Fibroblast of lung (primary cell): ENCODE measurements at regions not wholly inside any gene's neighbourhood (a gene's known extent, or its start where the extent isn't known, plus 50 kb on each side); places are given as distances from the start of the nearest gene placed in this dataset.

Experiments used
- CTCF ChIP-seq, 2 donors: IDR thresholded peaks in 1 of 2; conservative IDR thresholded peaks in 1 of 2; 1 replicate in 1 of 2; 2 replicates in 1 of 2; pipeline ENCODE4 v1.5.1; 2011 to 2012; ENCODE audit warnings: low read length in 2 of 2, control low read depth in 1 of 2, inconsistent platforms in 1 of 2, low read depth in 1 of 2, mild to moderate bottlenecking in 1 of 2
- EZH2 ChIP-seq: IDR thresholded peaks from 2 replicates; pipeline ENCODE4 v1.5.1; 2012; ENCODE audit warnings: low read length, control low read depth, mild to moderate bottlenecking; ENCODE audit errors: missing control alignments

- no peak for TF ChIP-seq EZH2
- no peak for TF ChIP-seq CTCF (conservative IDR thresholded peaks at IDR 0.05 in 1 of 2, IDR thresholded peaks at IDR 0.05 in 1 of 2; ENCODE audit: low read depth in 1 of 2, low read length in 2 of 2)
Observed at GRCh38 chr12:92437452-92437851, 265.3 kb upstream of the PLEKHG7 start.
